Right atrium auricular region (tissue), 2 donors: ENCODE measurements at regions not wholly inside any gene's neighbourhood (a gene's known extent, or its start where the extent isn't known, plus 50 kb on each side); places are given as distances from the start of the nearest gene placed in this dataset.

Experiments used
- DNase-seq: peaks from one replicate; pipeline ENCODE4 v3.0.0-alpha.2; 2019; ENCODE audit warnings: low spot score
- H3K27ac ChIP-seq, 2 donors: fragments of 200-600 bp; sonication (generic); 1 replicate in 1 of 2; 2 replicates in 1 of 2; pipeline ENCODE4 v1.5.1; 2016 to 2019
- H3K27me3 ChIP-seq, 2 donors: fragments of 200-600 bp; sonication (generic); one replicate each; pipeline versions ENCODE4 v1.5.1 to v1.6.0; 2017 to 2019
- H3K36me3 ChIP-seq: fragments of 200-600 bp; sonication (generic); one replicate; pipeline ENCODE4 v1.5.1; 2016
- H3K4me1 ChIP-seq, 2 donors: fragments of 200-600 bp; sonication (generic); one replicate each; pipeline versions ENCODE4 v1.5.1 to v1.6.0; 2017 to 2019
- H3K4me3 ChIP-seq, 2 donors: fragments of 200-600 bp; sonication (generic); 1 replicate in 1 of 2; 2 replicates in 1 of 2; pipeline ENCODE4 v1.5.1; 2017 to 2019; ENCODE audit warnings: mild to moderate bottlenecking in 1 of 2, moderate library complexity in 1 of 2
- H3K9me3 ChIP-seq, 2 donors: fragments of 200-600 bp; sonication (generic); one replicate each; pipeline ENCODE4 v1.5.1; 2019
- CTCF ChIP-seq, 2 donors: fragments of 200-600 bp; sonication (generic); IDR thresholded peaks; one replicate each; pipeline ENCODE4 v1.5.1; 2019; ENCODE audit warnings: antibody characterized with exemption in 2 of 2

GRCh38 chr13:97569841-97570240, 135.9 kb downstream of the RAP2A start:
- no peaks in the 10 kb centered on the region for H3K9me3 ChIP-seq
- peaks cover 0 to 15% of the 10 kb centered on the region in 2 donors for H3K4me1 ChIP-seq
- no peak for DNase-seq
- H3K27ac ChIP-seq: no peak overlapping the region
- H3K36me3 ChIP-seq: no peaks in the 10 kb centered on the region
- H3K27me3 ChIP-seq: no peaks in the 10 kb centered on the region
- H3K4me3 ChIP-seq: no peak overlapping the region
- no peak for TF ChIP-seq CTCF (IDR thresholded peaks at IDR 0.05)

- Histone ChIP-seq H3K27me3 (no peaks in the 10 kb centered on the region), H3K27ac (no peak overlapping the region), H3K9me3 (no peaks in the 10 kb centered on the region), H3K4me1 (peaks cover 0 to 15% of the 10 kb centered on the region in 2 donors), H3K4me3 (no peak overlapping the region), H3K36me3 (no peaks in the 10 kb centered on the region)
- TF ChIP-seq CTCF (IDR thresholded peaks at IDR 0.05): no peak
- no peak for DNase-seq
These were observed 136.5 kb downstream of the RAP2A start for GRCh38 chr13:97570442-97570841.

- Histone ChIP-seq H3K27ac (no peak overlapping the region), H3K4me1 (peaks cover 0 to 15% of the 10 kb centered on the region in 2 donors), H3K4me3 (no peak overlapping the region), H3K27me3 (no peaks in the 10 kb centered on the region), H3K36me3 (no peaks in the 10 kb centered on the region), H3K9me3 (no peaks in the 10 kb centered on the region)
- no peak for TF ChIP-seq CTCF (IDR thresholded peaks at IDR 0.05)
- no peak for DNase-seq
These were observed 139.0 kb downstream of the RAP2A start for GRCh38 chr13:97573011-97573410.

GRCh38 chr13:97574926-97575325, 141.0 kb downstream of the RAP2A start:
- H3K9me3 ChIP-seq: no peaks in the 10 kb centered on the region
- no peak for DNase-seq
- TF ChIP-seq CTCF (IDR thresholded peaks at IDR 0.05): peak in 1 of 2 donors; percentile 53
- H3K4me3 ChIP-seq: no peak overlapping the region
- H3K27ac ChIP-seq: no peak overlapping the region
- no peaks in the 10 kb centered on the region for H3K36me3 ChIP-seq
- no peaks in the 10 kb centered on the region for H3K4me1 ChIP-seq
- H3K27me3 ChIP-seq: no peaks in the 10 kb centered on the region

GRCh38 chr13:97577026-97577425, 143.1 kb downstream of the RAP2A start:
- TF ChIP-seq CTCF (IDR thresholded peaks at IDR 0.05): no peak

GRCh38 chr13:97582170-97582569, 148.2 kb downstream of the RAP2A start:
- Histone ChIP-seq H3K27ac (no peak overlapping the region), H3K4me1 (no peaks in the 10 kb centered on the region), H3K4me3 (no peak overlapping the region), H3K36me3 (no peaks in the 10 kb centered on the region), H3K9me3 (no peaks in the 10 kb centered on the region), H3K27me3 (no peaks in the 10 kb centered on the region)
- no peak for TF ChIP-seq CTCF (IDR thresholded peaks at IDR 0.05)
- DNase-seq: no peak

More at GRCh38 chr13:97577026-97577425, 143.1 kb downstream of the RAP2A start:
- H3K4me1 ChIP-seq: no peaks in the 10 kb centered on the region
- H3K27me3 ChIP-seq: no peaks in the 10 kb centered on the region
- no peak for DNase-seq
- H3K4me3 ChIP-seq: no peak overlapping the region
- H3K9me3 ChIP-seq: no peaks in the 10 kb centered on the region
- no peaks in the 10 kb centered on the region for H3K36me3 ChIP-seq
- no peak overlapping the region for H3K27ac ChIP-seq
